ENCODE measurements at regions not wholly inside any gene's neighbourhood (a gene's known extent, or its start where the extent isn't known, plus 50 kb on each side); places are given as distances from the start of the nearest gene placed in this dataset.

GRCh38 chr3:95246413-95246812 lies 1183.6 kb downstream of the NSUN3 start:
- TF ChIP-seq CTCF (IDR thresholded peaks at IDR 0.05; ENCODE audit: control extremely low read depth, extremely low read depth, low read depth, missing control alignments), result no peak
- ChIA-PET CTCF (no interaction called here), POLR2A (no interaction called here)
- DNase-seq (ENCODE audit: extremely low spot score), result no peak

DNA sequence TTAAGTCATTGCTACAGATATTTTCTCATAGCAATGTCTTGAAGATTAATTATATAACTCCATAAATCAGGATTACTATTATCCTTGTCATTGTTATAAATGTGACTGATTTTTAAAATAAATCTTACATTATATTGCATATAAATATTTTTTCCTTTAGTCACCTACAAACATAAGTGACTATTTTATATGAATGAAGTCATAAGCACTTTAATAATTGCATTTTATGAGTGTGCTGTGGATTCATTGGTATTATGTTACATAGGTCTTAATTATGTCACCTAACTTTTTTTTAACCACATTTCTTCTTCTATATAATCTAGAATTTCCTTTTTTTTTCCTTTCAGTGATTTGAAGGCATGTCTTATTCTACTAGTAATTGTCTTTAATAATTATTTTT lies 1191.2 kb downstream of the NSUN3 start:
- ChIA-PET CTCF (interaction anchor here (1.2 to 1.8 kb wide), 5 partner anchors 9 to 31 kb away, joined by 3 to 6 read pairs (median 3); no protein-coding TSS in a partner anchor), POLR2A (no interaction called here)
- no peak for TF ChIP-seq CTCF (IDR thresholded peaks at IDR 0.05; ENCODE audit: control extremely low read depth, extremely low read depth, low read depth, missing control alignments)
- no peak for DNase-seq (ENCODE audit: extremely low spot score)

GRCh38 chr3:95254758-95255157 lies 1191.9 kb downstream of the NSUN3 start:
- POLR2A ChIA-PET, result no interaction called here

GRCh38 chr3:95265129-95265528 lies 1202.3 kb downstream of the NSUN3 start:
- no peak for TF ChIP-seq CTCF (IDR thresholded peaks at IDR 0.05; ENCODE audit: control extremely low read depth, extremely low read depth, low read depth, missing control alignments)
- POLR2A ChIA-PET, result no interaction called here
- CTCF ChIA-PET, result interaction anchor here (0.7 to 1.0 kb wide), 2 partner anchors 9 to 34 kb away, joined by 3 read pairs; no protein-coding TSS in a partner anchor
- DNase-seq (ENCODE audit: extremely low spot score), result no peak

More at GRCh38 chr3:95254758-95255157, 1191.9 kb downstream of the NSUN3 start:
- no peak for DNase-seq (ENCODE audit: extremely low spot score)
- CTCF ChIA-PET, result interaction anchor here (1.2 kb wide), 1 partner anchor 11 kb away, joined by 3 read pairs; no protein-coding TSS in a partner anchor
- TF ChIP-seq CTCF (IDR thresholded peaks at IDR 0.05; ENCODE audit: control extremely low read depth, extremely low read depth, low read depth, missing control alignments), result no peak

DNA sequence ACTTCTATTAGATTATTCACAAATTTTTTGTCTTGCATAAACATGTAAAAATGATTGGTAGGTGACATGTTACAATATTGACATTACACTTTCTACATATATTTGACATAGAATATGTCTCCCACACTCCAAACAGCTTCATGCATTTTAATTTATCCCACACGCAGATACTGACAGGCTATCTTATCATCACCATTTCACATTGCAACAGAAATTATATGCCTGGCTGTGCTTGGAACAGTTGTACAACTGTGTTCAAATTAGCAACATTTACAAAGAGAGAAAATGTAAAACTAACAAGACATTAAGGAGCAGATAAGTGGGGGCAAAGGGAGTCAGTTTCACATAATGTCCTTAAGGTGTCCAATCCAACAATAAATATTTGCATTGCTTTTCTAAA lies 1208.5 kb downstream of the NSUN3 start:
- POLR2A ChIA-PET, result no interaction called here
- CTCF ChIA-PET, result interaction anchor here (1.0 to 1.3 kb wide), 2 partner anchors 10 to 58 kb away, joined by 3 read pairs; no protein-coding TSS in a partner anchor
- no peak for TF ChIP-seq CTCF (IDR thresholded peaks at IDR 0.05; ENCODE audit: control extremely low read depth, extremely low read depth, low read depth, missing control alignments)
- no peak for DNase-seq (ENCODE audit: extremely low spot score)

DNA sequence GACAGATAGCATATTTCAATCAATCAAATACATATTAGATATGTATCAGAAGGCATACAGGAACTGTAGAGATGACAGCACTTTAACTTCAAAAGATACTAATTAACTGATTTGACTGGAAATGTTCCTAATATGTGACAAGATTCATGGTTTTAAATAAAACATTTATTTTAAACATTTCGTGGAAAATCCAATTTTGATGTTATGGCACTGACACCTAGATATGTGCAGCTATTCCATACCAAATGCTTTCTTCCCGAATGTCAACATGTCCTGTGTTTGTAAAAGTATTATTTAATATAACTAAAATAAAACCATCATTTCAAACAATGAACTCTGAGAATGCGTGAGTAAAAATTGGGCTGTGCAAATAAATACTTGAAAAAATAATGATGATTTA lies 1209.3 kb downstream of the NSUN3 start:
- no peak for TF ChIP-seq CTCF (IDR thresholded peaks at IDR 0.05; ENCODE audit: control extremely low read depth, extremely low read depth, low read depth, missing control alignments)
- ChIA-PET POLR2A (no interaction called here), CTCF (no interaction called here)
- no peak for DNase-seq (ENCODE audit: extremely low spot score)

GRCh38 chr3:95272781-95273180 lies 1209.9 kb downstream of the NSUN3 start:
- ChIA-PET CTCF (no interaction called here), POLR2A (no interaction called here)
- no peak for DNase-seq (ENCODE audit: extremely low spot score)
- TF ChIP-seq CTCF (IDR thresholded peaks at IDR 0.05; ENCODE audit: control extremely low read depth, extremely low read depth, low read depth, missing control alignments), result no peak

All from GM10248 (cell line).